IMR-90 (cell line): ENCODE measurements at regions not wholly inside any gene's neighbourhood (a gene's known extent, or its start where the extent isn't known, plus 50 kb on each side); places are given as distances from the start of the nearest gene placed in this dataset.

ENCODE experiments used
- ATAC-seq: fragments of 200-7000 bp; cut with Tn5 transposase; 2 replicates; pipeline ENCODE4 v1.9.1; 2020; ENCODE audit warnings: low read depth, mild to moderate bottlenecking, moderate library complexity
- BruUV-seq: library from RNA; stranded (reverse); fragments of 400-500 nt; replicated peaks from 2 replicates; lab custom pipeline; 2021; lab: Mats Ljungman, UMichigan
- CTCF ChIA-PET: fragments of 300-600 bp; formaldehyde crosslinking; extraction: SDS; loops from one replicate; lab custom pipeline; 2021; ENCODE audit warnings: antibody characterized with exemption; lab: Yijun Ruan, JAX
- POLR2A ChIA-PET: fragments of 300-600 bp; sonication (Branson Sonifier 250); formaldehyde crosslinking; loops from one replicate; lab custom pipeline; 2022; ENCODE audit warnings: antibody characterized with exemption; ENCODE audit not compliant: unreplicated experiment; lab: Charles Lee
- DNase-seq: peaks from one replicate; pipeline ENCODE4 v3.0.0; 2013
- H2AFZ ChIP-seq: replicated peaks from 2 replicates; pipeline ENCODE3; 2013; ENCODE audit warnings: low read length, mild to moderate bottlenecking; ENCODE audit not compliant: poor library complexity
- H2AK5ac ChIP-seq: 2 replicates; pipeline ENCODE4 v1.6.1; 2013; ENCODE audit warnings: low read depth, low read length, inconsistent platforms
- H2AK9ac ChIP-seq: replicated peaks from 2 replicates; pipeline ENCODE3; 2013; ENCODE audit warnings: mild to moderate bottlenecking, low read depth, low read length, moderate library complexity; ENCODE audit not compliant: poor library complexity
- H2BK120ac ChIP-seq: 2 replicates; pipeline ENCODE4 v1.6.1; 2013; ENCODE audit warnings: low read depth, low read length, inconsistent platforms
- H2BK15ac ChIP-seq: 3 replicates; pipeline ENCODE4 v1.6.1; 2013; ENCODE audit warnings: low read depth, low read length, inconsistent platforms
- H2BK20ac ChIP-seq: 2 replicates; pipeline ENCODE4 v1.6.1; 2013; ENCODE audit warnings: low read depth, mild to moderate bottlenecking, inconsistent platforms, low read length, moderate library complexity
- H2BK5ac ChIP-seq: 2 replicates; pipeline ENCODE4 v1.6.1; 2013; ENCODE audit warnings: mild to moderate bottlenecking, low read depth, low read length, inconsistent platforms; ENCODE audit not compliant: poor library complexity, severe bottlenecking
- H3K14ac ChIP-seq: replicated peaks from 2 replicates; pipeline ENCODE4 v1.6.1; 2013; ENCODE audit warnings: low read depth, low read length, inconsistent platforms
- H3K18ac ChIP-seq: 2 replicates; pipeline ENCODE4 v1.6.1; 2013; ENCODE audit warnings: low read depth, low read length, control low read depth
- H3K23ac ChIP-seq: 2 replicates; pipeline ENCODE4 v1.6.1; 2013; ENCODE audit warnings: low read depth, low read length, inconsistent platforms
- H3K27ac ChIP-seq: 2 replicates; pipeline ENCODE4 v1.5.1; 2013; ENCODE audit warnings: mild to moderate bottlenecking, control low read depth, low read length; ENCODE audit not compliant: insufficient read depth
- H3K27me3 ChIP-seq: 2 replicates; pipeline ENCODE4 v1.6.1; 2013; ENCODE audit warnings: low read length; ENCODE audit not compliant: control insufficient read depth, insufficient read depth
- H3K36me3 ChIP-seq: 2 replicates; pipeline ENCODE4 v1.6.1; 2013; ENCODE audit warnings: low read length, mixed read lengths; ENCODE audit not compliant: control insufficient read depth, insufficient read depth
- H3K4ac ChIP-seq: 2 replicates; pipeline ENCODE4 v1.6.1; 2013; ENCODE audit warnings: low read depth, low read length, inconsistent platforms
- H3K4me1 ChIP-seq: 2 replicates; pipeline ENCODE4 v1.6.1; 2013; ENCODE audit warnings: low read length, mixed read lengths; ENCODE audit not compliant: control insufficient read depth, insufficient read depth
- H3K4me2 ChIP-seq: 2 replicates; pipeline ENCODE4 v1.6.1; 2013; ENCODE audit warnings: low read depth, mild to moderate bottlenecking, control low read depth, low read length, moderate library complexity
- H3K4me3 ChIP-seq: 2 replicates; pipeline ENCODE4 v1.5.1; 2013; ENCODE audit warnings: low read depth, mild to moderate bottlenecking, control low read depth, low read length, moderate library complexity; ENCODE audit not compliant: insufficient read depth
- H3K56ac ChIP-seq: 2 replicates; pipeline ENCODE4 v1.6.1; 2013; ENCODE audit warnings: low read length, inconsistent platforms; ENCODE audit not compliant: insufficient read depth; ENCODE audit errors: extremely low read depth
- H3K79me1 ChIP-seq, 2 experiments: 2 replicates each; pipeline ENCODE4 v1.6.1; 2013; ENCODE audit warnings: low read length in 2 of 2, inconsistent platforms in 1 of 2, low read depth in 1 of 2
- H3K9ac ChIP-seq: 2 replicates; pipeline ENCODE4 v1.6.1; 2013; ENCODE audit warnings: low read depth, low read length, control low read depth
- H3K9me1 ChIP-seq: 2 replicates; pipeline ENCODE4 v1.6.1; 2013; ENCODE audit warnings: low read length, inconsistent platforms; ENCODE audit not compliant: insufficient read depth
- H3K9me3 ChIP-seq: 2 replicates; pipeline ENCODE4 v1.6.1; 2013; ENCODE audit warnings: low read length; ENCODE audit not compliant: control insufficient read depth, insufficient read depth
- H4K20me1 ChIP-seq: 2 replicates; pipeline ENCODE4 v1.6.1; 2013; ENCODE audit warnings: low read length, inconsistent platforms; ENCODE audit not compliant: insufficient read depth
- H4K5ac ChIP-seq: 2 replicates; pipeline ENCODE4 v1.6.1; 2013; ENCODE audit warnings: mild to moderate bottlenecking, low read depth, low read length, control low read depth
- H4K8ac ChIP-seq, 2 experiments: 2 replicates each; pipeline ENCODE4 v1.6.1; 2013; ENCODE audit warnings: low read depth in 2 of 2, low read length in 2 of 2, control low read depth in 1 of 2, inconsistent platforms in 1 of 2
- H4K91ac ChIP-seq: 2 replicates; pipeline ENCODE4 v1.6.1; 2013; ENCODE audit warnings: low read depth, low read length, inconsistent platforms; ENCODE audit not compliant: insufficient read depth
- BHLHE40 ChIP-seq: fragments of 150-350 bp; IDR thresholded peaks from 2 replicates; pipeline ENCODE4 v1.6.1; 2016; ENCODE audit warnings: mild to moderate bottlenecking, low read depth, low read length
- CEBPB ChIP-seq: IDR thresholded peaks from 2 replicates; pipeline ENCODE4 v1.6.1; 2012; ENCODE audit warnings: low read depth, low read length, improper control_type of control experiment
- CHD1 ChIP-seq: IDR thresholded peaks from 2 replicates; pipeline ENCODE4 v1.6.1; 2012; ENCODE audit warnings: low read depth, low read length, improper control_type of control experiment
- FOS ChIP-seq: fragments of 150-350 bp; IDR thresholded peaks from 2 replicates; pipeline ENCODE4 v1.6.1; 2016; ENCODE audit warnings: low read depth, low read length
- MAFK ChIP-seq: IDR thresholded peaks from 2 replicates; pipeline ENCODE4 v1.6.1; 2012; ENCODE audit warnings: low read depth, low read length, improper control_type of control experiment
- MAZ ChIP-seq: IDR thresholded peaks from 2 replicates; pipeline ENCODE4 v1.6.1; 2012; ENCODE audit warnings: low read depth, mild to moderate bottlenecking, low read length, improper control_type of control experiment, moderate library complexity, borderline replicate concordance
- MXI1 ChIP-seq: IDR thresholded peaks from 2 replicates; pipeline ENCODE4 v1.6.1; 2012; ENCODE audit warnings: low read depth, mild to moderate bottlenecking, low read length, moderate library complexity, borderline replicate concordance
- NFE2L2 ChIP-seq: fragments of 150-350 bp; IDR thresholded peaks from 2 replicates; pipeline ENCODE4 v1.6.1; 2016; ENCODE audit warnings: low read depth, mild to moderate bottlenecking, low read length
- POLR2A ChIP-seq: IDR thresholded peaks from 2 replicates; pipeline ENCODE4 v1.6.1; 2012; ENCODE audit warnings: mild to moderate bottlenecking, low read depth, low read length
- RAD21 ChIP-seq: IDR thresholded peaks from 2 replicates; pipeline ENCODE4 v1.6.1; 2012; ENCODE audit warnings: low read length, improper control_type of control experiment
- RCOR1 ChIP-seq: IDR thresholded peaks from 2 replicates; pipeline ENCODE4 v1.6.1; 2012; ENCODE audit warnings: mild to moderate bottlenecking, low read length, improper control_type of control experiment; ENCODE audit not compliant: insufficient replicate concordance
- RFX5 ChIP-seq: IDR thresholded peaks from 2 replicates; pipeline ENCODE4 v1.8.0; 2012; ENCODE audit warnings: low read depth, mild to moderate bottlenecking, low read length, moderate library complexity
- SMC3 ChIP-seq: fragments of 150-350 bp; IDR thresholded peaks from 2 replicates; pipeline ENCODE4 v1.6.1; 2016; ENCODE audit warnings: low read depth, mild to moderate bottlenecking, antibody characterized with exemption, low read length, moderate library complexity
- WGBS, 2 experiments: methylation state at CpG; one replicate each; pipeline versions ENCODE4 v1.1.5 to v1.1.7; 2013; ENCODE audit warnings: missing lambda C conversion rate in 2 of 2; ENCODE audit not compliant: insufficient read length in 1 of 2; ENCODE audit errors: extremely low coverage in 2 of 2; 5-methylcytosine and 5-hydroxymethylcytosine counted together
- dilution Hi-C: fragments of 300-500 bp; cut with HindIII; formaldehyde crosslinking; loops from one replicate; pipeline ENCODE4 v1.14.3; 2018; ENCODE audit warnings: low sequenced_read_pairs; ENCODE audit not compliant: unreplicated experiment
- in situ Hi-C: fragments of 300-500 bp; cut with MboI; formaldehyde crosslinking; loops from 3 replicates; pipeline ENCODE4 v1.14.3; 2019; ENCODE audit warnings: low sequenced_read_pairs, inconsistent platforms, mixed read lengths
- intact Hi-C: fragments of 100-400 bp; cut with micrococcal nuclease; formaldehyde crosslinking; loops from 2 replicates; pipeline ENCODE4 v1.10.0; 2022
- TF ChIP-seq, protein P1 (sequence below): fragments of 150-350 bp; IDR thresholded peaks from 2 replicates; pipeline ENCODE4 v1.6.1; 2016; ENCODE audit warnings: low read depth, mild to moderate bottlenecking, low read length, moderate library complexity, borderline replicate concordance
- TF ChIP-seq, protein P2 (sequence below): conservative IDR thresholded peaks from 2 replicates; pipeline ENCODE4 v1.5.1; 2012; ENCODE audit warnings: mild to moderate bottlenecking, low read depth, low read length, improper control_type of control experiment
- TF ChIP-seq, protein P3 (sequence below): fragments of 150-350 bp; IDR thresholded peaks from 2 replicates; pipeline ENCODE4 v1.6.1; 2017; ENCODE audit warnings: mild to moderate bottlenecking, antibody characterized with exemption, low read length, low read depth

DNA sequence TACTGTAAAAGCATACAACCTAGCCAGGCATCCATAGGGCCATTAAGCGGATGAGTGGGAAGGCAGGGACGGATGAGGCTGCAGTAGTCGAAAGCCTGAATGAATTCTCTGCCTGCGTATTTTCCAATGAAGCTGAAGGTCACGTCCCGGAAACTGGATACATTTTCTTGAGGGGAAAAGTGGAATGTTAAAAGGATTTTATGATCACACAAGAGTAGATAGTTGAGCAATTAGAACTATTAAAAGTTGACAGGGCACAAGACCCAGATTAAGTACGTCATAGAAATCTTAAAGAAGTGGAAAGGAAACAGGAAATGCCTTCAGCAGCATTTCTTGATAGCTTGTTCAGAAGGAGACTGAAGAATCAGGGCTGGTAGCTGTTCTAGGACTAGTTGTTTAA, 98.3 kb upstream of the CXXC4 start:
- Histone ChIP-seq H3K9me1 (no peaks in the 10 kb centered on the region), H2BK15ac (no peak overlapping the region), H3K27me3 (no peaks in the 10 kb centered on the region), H3K4me2 (no peak overlapping the region; the same call in 1 of the 2 replicates), H3K9ac (no peak overlapping the region), H2AK5ac (no peak overlapping the region), H4K5ac (no peak overlapping the region), H3K9me3 (peaks cover 3% of the 10 kb centered on the region; the same call in 1 of the 2 replicates), H3K36me3 (no peaks in the 10 kb centered on the region), H4K20me1 (no peaks in the 10 kb centered on the region), H2BK120ac (no peak overlapping the region), H4K8ac (no peak overlapping the region), H3K18ac (no peak overlapping the region), H3K14ac (no peak overlapping the region), H2BK20ac (no peak overlapping the region), H2AFZ (no peak overlapping the region), H3K23ac (no peak overlapping the region), H3K56ac (no peak overlapping the region), H4K91ac (no peak overlapping the region), H3K4me3 (no peak overlapping the region), H2AK9ac (no peak overlapping the region), H3K27ac (no peak overlapping the region), H3K4ac (no peak overlapping the region), H3K79me1 (no peaks in the 10 kb centered on the region), H2BK5ac (no peak overlapping the region), H3K4me1 (no peaks in the 10 kb centered on the region)
- WGBS, 2 experiments, result 39% methylated on average over 5 of the region's 7 CpGs; no CpG with 5 or more reads in 1 of the 2 experiments
- no TSS peak for BruUV-seq
- no peak for ATAC-seq
- peak; percentile 0 for DNase-seq
- ChIA-PET CTCF (no interaction called here), POLR2A (no interaction called here)
- dilution Hi-C loops, result no loop called here
- intact Hi-C loops, result no loop called here
- in situ Hi-C loops, result no loop called here
- no peak for TF ChIP-seq POLR2A
- TF ChIP-seq RCOR1, result no peak
- no peak for TF ChIP-seq FOS
- no peak for TF ChIP-seq MAFK
- TF ChIP-seq BHLHE40, result no peak
- TF ChIP-seq, protein P1, sequence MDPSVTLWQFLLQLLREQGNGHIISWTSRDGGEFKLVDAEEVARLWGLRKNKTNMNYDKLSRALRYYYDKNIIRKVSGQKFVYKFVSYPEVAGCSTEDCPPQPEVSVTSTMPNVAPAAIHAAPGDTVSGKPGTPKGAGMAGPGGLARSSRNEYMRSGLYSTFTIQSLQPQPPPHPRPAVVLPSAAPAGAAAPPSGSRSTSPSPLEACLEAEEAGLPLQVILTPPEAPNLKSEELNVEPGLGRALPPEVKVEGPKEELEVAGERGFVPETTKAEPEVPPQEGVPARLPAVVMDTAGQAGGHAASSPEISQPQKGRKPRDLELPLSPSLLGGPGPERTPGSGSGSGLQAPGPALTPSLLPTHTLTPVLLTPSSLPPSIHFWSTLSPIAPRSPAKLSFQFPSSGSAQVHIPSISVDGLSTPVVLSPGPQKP, result no peak
- TF ChIP-seq NFE2L2, result no peak
- no peak for TF ChIP-seq MXI1
- TF ChIP-seq CHD1, result no peak
- no peak for TF ChIP-seq SMC3
- TF ChIP-seq, protein P2, sequence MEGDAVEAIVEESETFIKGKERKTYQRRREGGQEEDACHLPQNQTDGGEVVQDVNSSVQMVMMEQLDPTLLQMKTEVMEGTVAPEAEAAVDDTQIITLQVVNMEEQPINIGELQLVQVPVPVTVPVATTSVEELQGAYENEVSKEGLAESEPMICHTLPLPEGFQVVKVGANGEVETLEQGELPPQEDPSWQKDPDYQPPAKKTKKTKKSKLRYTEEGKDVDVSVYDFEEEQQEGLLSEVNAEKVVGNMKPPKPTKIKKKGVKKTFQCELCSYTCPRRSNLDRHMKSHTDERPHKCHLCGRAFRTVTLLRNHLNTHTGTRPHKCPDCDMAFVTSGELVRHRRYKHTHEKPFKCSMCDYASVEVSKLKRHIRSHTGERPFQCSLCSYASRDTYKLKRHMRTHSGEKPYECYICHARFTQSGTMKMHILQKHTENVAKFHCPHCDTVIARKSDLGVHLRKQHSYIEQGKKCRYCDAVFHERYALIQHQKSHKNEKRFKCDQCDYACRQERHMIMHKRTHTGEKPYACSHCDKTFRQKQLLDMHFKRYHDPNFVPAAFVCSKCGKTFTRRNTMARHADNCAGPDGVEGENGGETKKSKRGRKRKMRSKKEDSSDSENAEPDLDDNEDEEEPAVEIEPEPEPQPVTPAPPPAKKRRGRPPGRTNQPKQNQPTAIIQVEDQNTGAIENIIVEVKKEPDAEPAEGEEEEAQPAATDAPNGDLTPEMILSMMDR, result no peak
- TF ChIP-seq CEBPB, result no peak
- TF ChIP-seq MAZ, result no peak
- TF ChIP-seq, protein P3, sequence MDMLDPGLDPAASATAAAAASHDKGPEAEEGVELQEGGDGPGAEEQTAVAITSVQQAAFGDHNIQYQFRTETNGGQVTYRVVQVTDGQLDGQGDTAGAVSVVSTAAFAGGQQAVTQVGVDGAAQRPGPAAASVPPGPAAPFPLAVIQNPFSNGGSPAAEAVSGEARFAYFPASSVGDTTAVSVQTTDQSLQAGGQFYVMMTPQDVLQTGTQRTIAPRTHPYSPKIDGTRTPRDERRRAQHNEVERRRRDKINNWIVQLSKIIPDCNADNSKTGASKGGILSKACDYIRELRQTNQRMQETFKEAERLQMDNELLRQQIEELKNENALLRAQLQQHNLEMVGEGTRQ, result no peak
- TF ChIP-seq RFX5, result no peak
- TF ChIP-seq RAD21, result no peak
